ENCODE measurements at regions not wholly inside any gene's neighbourhood (a gene's known extent, or its start where the extent isn't known, plus 50 kb on each side); places are given as distances from the start of the nearest gene placed in this dataset.

DNA sequence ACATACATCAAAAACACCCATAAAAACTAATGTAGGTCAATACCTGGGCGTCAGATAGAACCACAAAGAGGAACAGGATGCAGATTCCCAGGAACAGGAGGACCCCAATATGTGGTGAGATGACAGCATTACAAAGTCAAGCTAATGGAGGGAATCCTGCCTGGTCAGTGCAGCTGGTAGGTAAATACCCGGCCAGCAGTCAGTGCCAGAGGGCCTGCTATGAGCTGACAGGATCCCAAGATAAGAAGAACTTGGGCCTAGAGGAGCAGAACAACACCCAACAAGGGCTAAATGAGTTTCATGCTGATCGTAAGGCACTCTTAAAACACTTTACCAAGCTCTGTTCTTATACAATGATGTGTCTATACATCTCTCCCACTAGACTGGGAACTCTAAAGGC is 61.2 kb upstream of the KCNMB2 start:
- no peaks in the 10 kb centered on the region for H3K27me3 ChIP-seq (replicated peaks in 1 of 4; ENCODE audit: control extremely low read depth in 1 of 4, control insufficient read depth in 3 of 4, insufficient read depth in 4 of 4, low read length in 3 of 4)
- POLR2A ChIA-PET = no interaction called here
- no peak overlapping the region for H3K9ac ChIP-seq (ENCODE audit: low read length)
- H2AFZ ChIP-seq (ENCODE audit: insufficient read depth, low read depth, low read length, poor library complexity, severe bottlenecking) = no peak overlapping the region
- CTCF ChIA-PET = no interaction called here
- DNase-seq (no peak), ATAC-seq (ENCODE audit: low read depth) (no peak)
- H4K20me1 ChIP-seq (ENCODE audit: control insufficient read depth, insufficient read depth, low read length, poor library complexity, severe bottlenecking) = no peaks in the 10 kb centered on the region
- H3K79me2 ChIP-seq (ENCODE audit: control insufficient read depth, insufficient read depth, low read length) = no peaks in the 10 kb centered on the region
- H3K36me3 ChIP-seq (replicated peaks in 1 of 2; ENCODE audit: control extremely low read depth in 1 of 2, control insufficient read depth in 1 of 2, extremely low read depth in 1 of 2, insufficient read depth in 2 of 2, low read length in 1 of 2) = no peaks in the 10 kb centered on the region
- no peak overlapping the region for H3K27ac Mint-ChIP-seq
- no peak for TF ChIP-seq EZH2 (IDR thresholded peaks at IDR 0.05; ENCODE audit: borderline replicate concordance, insufficient read depth, low read depth, low read length, poor library complexity, severe bottlenecking)
- TF ChIP-seq, protein P1, sequence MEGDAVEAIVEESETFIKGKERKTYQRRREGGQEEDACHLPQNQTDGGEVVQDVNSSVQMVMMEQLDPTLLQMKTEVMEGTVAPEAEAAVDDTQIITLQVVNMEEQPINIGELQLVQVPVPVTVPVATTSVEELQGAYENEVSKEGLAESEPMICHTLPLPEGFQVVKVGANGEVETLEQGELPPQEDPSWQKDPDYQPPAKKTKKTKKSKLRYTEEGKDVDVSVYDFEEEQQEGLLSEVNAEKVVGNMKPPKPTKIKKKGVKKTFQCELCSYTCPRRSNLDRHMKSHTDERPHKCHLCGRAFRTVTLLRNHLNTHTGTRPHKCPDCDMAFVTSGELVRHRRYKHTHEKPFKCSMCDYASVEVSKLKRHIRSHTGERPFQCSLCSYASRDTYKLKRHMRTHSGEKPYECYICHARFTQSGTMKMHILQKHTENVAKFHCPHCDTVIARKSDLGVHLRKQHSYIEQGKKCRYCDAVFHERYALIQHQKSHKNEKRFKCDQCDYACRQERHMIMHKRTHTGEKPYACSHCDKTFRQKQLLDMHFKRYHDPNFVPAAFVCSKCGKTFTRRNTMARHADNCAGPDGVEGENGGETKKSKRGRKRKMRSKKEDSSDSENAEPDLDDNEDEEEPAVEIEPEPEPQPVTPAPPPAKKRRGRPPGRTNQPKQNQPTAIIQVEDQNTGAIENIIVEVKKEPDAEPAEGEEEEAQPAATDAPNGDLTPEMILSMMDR (IDR thresholded peaks at IDR 0.05) = no peak
- no peaks in the 10 kb centered on the region for H3K4me1 Mint-ChIP-seq
- no peak overlapping the region for H3K27ac ChIP-seq (ENCODE audit: low read length in 2 of 2)
- WGBS (ENCODE audit: insufficient coverage) = 66% methylated on average over 2 of the region's 3 CpGs
- H3K9me3 Mint-ChIP-seq (ENCODE audit: insufficient read depth) = no peaks in the 10 kb centered on the region
- no peak overlapping the region for H3K4me3 Mint-ChIP-seq
- H3K4me1 ChIP-seq (ENCODE audit: control insufficient read depth in 2 of 2, insufficient read depth in 2 of 2, low read length in 2 of 2) = no peaks in the 10 kb centered on the region
- H3K9me3 ChIP-seq (ENCODE audit: control extremely low read depth in 1 of 3, control insufficient read depth in 2 of 3, insufficient read depth in 1 of 3, low read length in 2 of 3) = no peaks in the 10 kb centered on the region
- intact Hi-C loops (cut with micrococcal nuclease) = no loop called here
- no peak overlapping the region for H3K4me2 ChIP-seq (replicated peaks; ENCODE audit: low read depth, low read length, poor library complexity, severe bottlenecking)
- H3K27me3 Mint-ChIP-seq = peaks cover 9% of the 10 kb centered on the region
- H3K4me3 ChIP-seq (ENCODE audit: control extremely low read depth in 1 of 5, extremely low read depth in 1 of 5, insufficient read depth in 1 of 5, low read depth in 2 of 5, low read length in 4 of 5) = no peak overlapping the region

DNA sequence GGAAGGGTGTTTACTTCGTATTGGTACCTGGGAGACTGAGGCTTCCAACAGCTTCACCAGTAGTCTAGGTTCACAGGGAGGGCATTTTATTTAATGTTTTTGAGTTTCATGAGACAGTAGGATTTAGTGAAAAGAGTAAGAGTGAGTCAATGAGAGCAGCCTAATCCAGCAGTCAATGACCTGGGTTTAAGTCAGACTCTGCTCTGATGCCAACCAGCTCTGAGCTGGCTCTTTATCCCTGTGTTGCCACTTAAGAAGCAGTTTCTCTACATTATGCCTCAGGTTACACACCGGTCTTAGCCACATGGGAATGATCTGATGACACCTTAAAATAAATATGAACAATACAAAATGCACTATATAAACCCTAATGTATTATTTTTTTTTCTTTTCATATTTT is 59.4 kb upstream of the KCNMB2 start:
- Mint-ChIP-seq H3K27me3 (no peaks in the 10 kb centered on the region), H3K4me3 (no peak overlapping the region), H3K9me3 (ENCODE audit: insufficient read depth) (no peaks in the 10 kb centered on the region), H3K4me1 (peaks cover 5% of the 10 kb centered on the region), H3K27ac (no peak overlapping the region)
- Histone ChIP-seq H4K20me1 (ENCODE audit: control insufficient read depth, insufficient read depth, low read length, poor library complexity, severe bottlenecking) (no peaks in the 10 kb centered on the region), H3K36me3 (replicated peaks in 1 of 2; ENCODE audit: control extremely low read depth in 1 of 2, control insufficient read depth in 1 of 2, extremely low read depth in 1 of 2, insufficient read depth in 2 of 2, low read length in 1 of 2) (no peaks in the 10 kb centered on the region), H2AFZ (ENCODE audit: insufficient read depth, low read depth, low read length, poor library complexity, severe bottlenecking) (no peak overlapping the region), H3K4me1 (ENCODE audit: control insufficient read depth in 2 of 2, insufficient read depth in 2 of 2, low read length in 2 of 2) (no peaks in the 10 kb centered on the region), H3K27me3 (replicated peaks in 1 of 4; ENCODE audit: control extremely low read depth in 1 of 4, control insufficient read depth in 3 of 4, insufficient read depth in 4 of 4, low read length in 3 of 4) (no peaks in the 10 kb centered on the region), H3K4me2 (replicated peaks; ENCODE audit: low read depth, low read length, poor library complexity, severe bottlenecking) (no peak overlapping the region), H3K27ac (ENCODE audit: low read length in 2 of 2) (no peak overlapping the region), H3K79me2 (ENCODE audit: control insufficient read depth, insufficient read depth, low read length) (no peaks in the 10 kb centered on the region), H3K9me3 (ENCODE audit: control extremely low read depth in 1 of 3, control insufficient read depth in 2 of 3, insufficient read depth in 1 of 3, low read length in 2 of 3) (no peaks in the 10 kb centered on the region), H3K9ac (ENCODE audit: low read length) (no peak overlapping the region), H3K4me3 (ENCODE audit: control extremely low read depth in 1 of 5, extremely low read depth in 1 of 5, insufficient read depth in 1 of 5, low read depth in 2 of 5, low read length in 4 of 5) (no peak overlapping the region)
- intact Hi-C loops (cut with micrococcal nuclease) = no loop called here
- TF ChIP-seq, protein P1 (IDR thresholded peaks at IDR 0.05) = no peak
- TF ChIP-seq EZH2 (IDR thresholded peaks at IDR 0.05; ENCODE audit: borderline replicate concordance, insufficient read depth, low read depth, low read length, poor library complexity, severe bottlenecking) = no peak
- ChIA-PET POLR2A (no interaction called here), CTCF (no interaction called here)
- no CpG with 5 or more reads among the region's 2 CpGs for WGBS (ENCODE audit: insufficient coverage)
- DNase-seq (no peak), ATAC-seq (ENCODE audit: low read depth) (no peak)
